Motor neuron (in vitro differentiated cells): ENCODE measurements at regions not wholly inside any gene's neighbourhood (a gene's known extent, or its start where the extent isn't known, plus 50 kb on each side); places are given as distances from the start of the nearest gene placed in this dataset.
A peak's percentile ranks its signal among the peaks of the same experiment; 100 is the strongest.

ENCODE experiments used
- ATAC-seq, 8 experiments: fragments of 200-7000 bp; cut with Tn5 transposase; replicated peaks in 6 of 8; 2 replicates each; pipeline ENCODE4 v1.8.0; 2021; ENCODE audit warnings: mild to moderate bottlenecking in 8 of 8, moderate library complexity in 8 of 8
- H3K27ac ChIP-seq, 2 donors: fragments of 250-450 bp; sonication (Bioruptor Pico); 2 replicates each; pipeline ENCODE4 v1.9.0; 2021; ENCODE audit warnings: antibody characterized with exemption in 2 of 2, mild to moderate bottlenecking in 2 of 2, moderate library complexity in 1 of 2
- H3K4me1 ChIP-seq, 2 donors: fragments of 250-450 bp; sonication (Bioruptor Pico); replicated peaks in 1 of 2; 2 replicates each; pipeline ENCODE4 v1.6.1; 2021; ENCODE audit warnings: antibody characterized with exemption in 2 of 2, mild to moderate bottlenecking in 2 of 2, moderate library complexity in 1 of 2
- H3K4me3 ChIP-seq, 5 donors: fragments of 250-450 bp; sonication (Bioruptor Pico); 2 replicates each; pipeline ENCODE4 v1.9.0; 2021; ENCODE audit warnings: antibody characterized with exemption in 5 of 5, mild to moderate bottlenecking in 5 of 5, moderate library complexity in 4 of 5
- WGBS, 10 experiments: fragments of 450-650 bp; shearing (Covaris generic); methylation state at CpG; one replicate each; pipeline ENCODE4 v1.0.0; 2022; 5-methylcytosine and 5-hydroxymethylcytosine counted together
- in situ Hi-C, 9 experiments: fragments of 400-800 bp; cut with MboI; loops; one replicate each; pipeline ENCODE4 v1.15.0; 2021; ENCODE audit warnings: low sequenced_read_pairs in 9 of 9, low pct_unique_long_range_greater_than_20kb in 2 of 9; ENCODE audit not compliant: unreplicated experiment in 9 of 9

GRCh38 chr9:21555911-21556310, 73.8 kb upstream of the IFNE start:
- Histone ChIP-seq H3K4me3 (no peak overlapping the region), H3K4me1 (peaks cover 3 to 10% of the 10 kb centered on the region in 2 donors), H3K27ac (no peak overlapping the region)
- ATAC-seq, result no peak
- 45 to 100% (median 88%) methylated on average over 1 to 5 of the region's 5 CpGs; no CpG with 5 or more reads in 1 of the 10 experiments for WGBS, 10 experiments
- in situ Hi-C loops, result no loop called here

- no peak overlapping the region for H3K27ac ChIP-seq
- in situ Hi-C loops, result no loop called here
- H3K4me1 ChIP-seq, result peaks cover 3 to 7% of the 10 kb centered on the region in 2 donors
- no peak overlapping the region for H3K4me3 ChIP-seq
- WGBS, 10 experiments, result 0 to 100% (median 68%) methylated on average over 1 to 4 of the region's 4 CpGs
- ATAC-seq, result no peak
Measured at GRCh38 chr9:21556581-21557427, 74.7 kb upstream of the IFNE start.

- H3K4me3 ChIP-seq, result no peak overlapping the region
- H3K27ac ChIP-seq, result no peak overlapping the region
- no peak for ATAC-seq
- 15 to 100% (median 83%) methylated on average over 1 of the region's 1 CpG; no CpG with 5 or more reads in 1 of the 10 experiments for WGBS, 10 experiments
- in situ Hi-C loops, result no loop called here
- peaks cover 0 to under 1% of the 10 kb centered on the region in 2 donors for H3K4me1 ChIP-seq
Measured at GRCh38 chr9:21557428-21557768, 75.3 kb upstream of the IFNE start.

GRCh38 chr9:21558079-21558478, 76.0 kb upstream of the IFNE start:
- Histone ChIP-seq H3K4me3 (peak overlapping the region in 1 of 5 donors; percentile 57), H3K4me1 (no peaks in the 10 kb centered on the region), H3K27ac (no peak overlapping the region)
- WGBS, 10 experiments, result 0 to 55% (median 17%) methylated on average over 1 of the region's 1 CpG
- no peak for ATAC-seq
- in situ Hi-C loops, result no loop called here

GRCh38 chr9:21558615-21559401, 76.7 kb upstream of the IFNE start:
- 0 to 39% (median 4%) methylated on average over 4 to 32 of the region's 40 CpGs for WGBS, 10 experiments
- no peaks in the 10 kb centered on the region for H3K4me1 ChIP-seq
- ATAC-seq, result peak in 2 of 8 experiments; percentile 31 to 40
- in situ Hi-C loops, result no loop called here
- H3K27ac ChIP-seq, result no peak overlapping the region
- peak overlapping the region; percentile 40 to 57 (median 46) for H3K4me3 ChIP-seq

GRCh38 chr9:21559402-21560280, 77.5 kb upstream of the IFNE start:
- WGBS, 10 experiments, result 2 to 12% (median 12%) methylated on average over 5 to 8 of the region's 88 CpGs; no CpG with 5 or more reads in 7 of the 10 experiments
- peak overlapping the region; percentile 40 to 57 (median 46) for H3K4me3 ChIP-seq
- ATAC-seq, result peak; percentile 77 to 94 (median 90)
- no peak overlapping the region for H3K27ac ChIP-seq
- H3K4me1 ChIP-seq, result no peaks in the 10 kb centered on the region
- in situ Hi-C loops, result no loop called here

GRCh38 chr9:21560281-21560745, 78.2 kb upstream of the IFNE start:
- in situ Hi-C loops, result no loop called here
- peak overlapping the region in 2 of 5 donors; percentile 53 to 57 for H3K4me3 ChIP-seq
- 18 to 63% (median 45%) methylated on average over 2 to 12 of the region's 12 CpGs; no CpG with 5 or more reads in 4 of the 10 experiments for WGBS, 10 experiments

GRCh38 chr9:21561502-21561901, 79.4 kb upstream of the IFNE start:
- Histone ChIP-seq H3K4me1 (no peaks in the 10 kb centered on the region), H3K4me3 (no peak overlapping the region), H3K27ac (no peak overlapping the region)
- in situ Hi-C loops, result no loop called here
- 16 to 100% (median 82%) methylated on average over 1 to 2 of the region's 2 CpGs; no CpG with 5 or more reads in 1 of the 10 experiments for WGBS, 10 experiments
- ATAC-seq, result no peak

More at GRCh38 chr9:21560281-21560745, 78.2 kb upstream of the IFNE start:
- peak in 2 of 8 experiments; percentile 4 to 6 for ATAC-seq
- Histone ChIP-seq H3K27ac (no peak overlapping the region), H3K4me1 (no peaks in the 10 kb centered on the region)

GRCh38 chr9:21564175-21564574, 82.1 kb upstream of the IFNE start:
- Histone ChIP-seq H3K27ac (no peak overlapping the region), H3K4me3 (no peak overlapping the region), H3K4me1 (no peaks in the 10 kb centered on the region)
- 89 to 100% (median 100%) methylated on average over 1 of the region's 1 CpG; no CpG with 5 or more reads in 4 of the 10 experiments for WGBS, 10 experiments
- no peak for ATAC-seq
- in situ Hi-C loops, result no loop called here

GRCh38 chr9:21565155-21565554, 83.0 kb upstream of the IFNE start:
- 11 to 100% (median 81%) methylated on average over 1 to 3 of the region's 3 CpGs; no CpG with 5 or more reads in 3 of the 10 experiments for WGBS, 10 experiments
- no peaks in the 10 kb centered on the region for H3K4me1 ChIP-seq
- no peak overlapping the region for H3K27ac ChIP-seq
- H3K4me3 ChIP-seq, result no peak overlapping the region
- in situ Hi-C loops, result no loop called here
- ATAC-seq, result no peak

GRCh38 chr9:21567926-21568325, 85.8 kb upstream of the IFNE start:
- in situ Hi-C loops, result no loop called here
- WGBS, 10 experiments, result 51 to 100% (median 92%) methylated on average over 1 to 2 of the region's 2 CpGs; no CpG with 5 or more reads in 1 of the 10 experiments
- Histone ChIP-seq H3K4me1 (no peaks in the 10 kb centered on the region), H3K27ac (no peak overlapping the region), H3K4me3 (no peak overlapping the region)
- no peak for ATAC-seq

GRCh38 chr9:21568484-21568883, 86.4 kb upstream of the IFNE start:
- Histone ChIP-seq H3K4me1 (no peaks in the 10 kb centered on the region), H3K4me3 (no peak overlapping the region), H3K27ac (no peak overlapping the region)
- WGBS, 10 experiments, result 55 to 100% (median 88%) methylated on average over 2 to 3 of the region's 3 CpGs
- in situ Hi-C loops, result no loop called here
- no peak for ATAC-seq
